ENCODE measurements at regions not wholly inside any gene's neighbourhood (a gene's known extent, or its start where the extent isn't known, plus 50 kb on each side); places are given as distances from the start of the nearest gene placed in this dataset.

- TF ChIP-seq CTCF (IDR thresholded peaks at IDR 0.05; ENCODE audit: low read length), result no peak
- TF ChIP-seq EZH2 (IDR thresholded peaks at IDR 0.05; ENCODE audit: borderline replicate concordance, low read length), result no peak
Measured at GRCh38 chr4:97235521-97235920, 907.8 kb downstream of the STPG2 start.
